ENCODE measurements at regions not wholly inside any gene's neighbourhood (a gene's known extent, or its start where the extent isn't known, plus 50 kb on each side); places are given as distances from the start of the nearest gene placed in this dataset.

- DNase-seq (ENCODE audit: low spot score), result no peak
Observed at GRCh38 chr10:1882180-1882579, 144.9 kb upstream of the ADARB2 start.

GRCh38 chr10:1881636-1882035 lies 144.3 kb upstream of the ADARB2 start:
- DNase-seq (ENCODE audit: low spot score), result no peak

GRCh38 chr10:1874533-1874932 lies 137.2 kb upstream of the ADARB2 start:
- DNase-seq (ENCODE audit: low spot score), result no peak

- no peak for DNase-seq (ENCODE audit: low spot score)
Observed at GRCh38 chr10:1873661-1874315, 136.5 kb upstream of the ADARB2 start.

GRCh38 chr10:1872151-1872726 lies 134.9 kb upstream of the ADARB2 start:
- no peak for DNase-seq (ENCODE audit: low spot score)

- DNase-seq (ENCODE audit: low spot score), result no peak
Observed at GRCh38 chr10:1870491-1870890, 133.2 kb upstream of the ADARB2 start.

GRCh38 chr10:1869861-1870260 lies 132.5 kb upstream of the ADARB2 start:
- no peak for DNase-seq (ENCODE audit: low spot score)

- DNase-seq (ENCODE audit: low spot score), result no peak
Observed at GRCh38 chr10:1860351-1860750, 123.0 kb upstream of the ADARB2 start.

GRCh38 chr10:1858547-1858946 lies 121.2 kb upstream of the ADARB2 start:
- DNase-seq (ENCODE audit: low spot score), result no peak

GRCh38 chr10:1858048-1858447 lies 120.7 kb upstream of the ADARB2 start:
- DNase-seq (ENCODE audit: low spot score), result no peak

GRCh38 chr10:1855911-1856310 lies 118.6 kb upstream of the ADARB2 start:
- no peak for DNase-seq (ENCODE audit: low spot score)

- DNase-seq (ENCODE audit: low spot score), result no peak
Observed at GRCh38 chr10:1854271-1854670, 116.9 kb upstream of the ADARB2 start.

GRCh38 chr10:1853801-1854200 lies 116.5 kb upstream of the ADARB2 start:
- no peak for DNase-seq (ENCODE audit: low spot score)

GRCh38 chr10:1852841-1853240 lies 115.5 kb upstream of the ADARB2 start:
- DNase-seq (ENCODE audit: low spot score), result no peak

- DNase-seq (ENCODE audit: low spot score), result no peak
Observed at GRCh38 chr10:1851762-1852161, 114.4 kb upstream of the ADARB2 start.

- no peak for DNase-seq (ENCODE audit: low spot score)
Observed at GRCh38 chr10:1850971-1851527, 113.7 kb upstream of the ADARB2 start.

- no peak for DNase-seq (ENCODE audit: low spot score)
Observed at GRCh38 chr10:1847361-1847760, 110.0 kb upstream of the ADARB2 start.

- no peak for DNase-seq (ENCODE audit: low spot score)
Observed at GRCh38 chr10:1846032-1846431, 108.7 kb upstream of the ADARB2 start.

- no peak for DNase-seq (ENCODE audit: low spot score)
Observed at GRCh38 chr10:1841759-1842158, 104.4 kb upstream of the ADARB2 start.

GRCh38 chr10:1829712-1830111 lies 92.4 kb upstream of the ADARB2 start:
- no peak for DNase-seq (ENCODE audit: low spot score)

GRCh38 chr10:1824928-1825327 lies 87.6 kb upstream of the ADARB2 start:
- no peak for DNase-seq (ENCODE audit: low spot score)

GRCh38 chr10:1814556-1814955 lies 77.2 kb upstream of the ADARB2 start:
- DNase-seq (ENCODE audit: low spot score), result no peak

GRCh38 chr10:1809139-1809741 lies 71.9 kb upstream of the ADARB2 start:
- no peak for DNase-seq (ENCODE audit: low spot score)

- DNase-seq (ENCODE audit: low spot score), result no peak
Observed at GRCh38 chr10:1807924-1808323, 70.6 kb upstream of the ADARB2 start.

Data from activated CD4-positive, alpha-beta T cell treated with anti-CD3 and anti-CD28 coated beads, Interleukin-2, Interleukin-4, amounts not matched to agents 100 ng/mL and 50 ng/mL, durations not matched to agents 16 hours and 8 hours (primary cell).